GM23338 (cell line): ENCODE measurements at regions not wholly inside any gene's neighbourhood (a gene's known extent, or its start where the extent isn't known, plus 50 kb on each side); places are given as distances from the start of the nearest gene placed in this dataset.

Experiments used
- CREB1 ChIP-seq: fragments of 250-450 bp; sonication (Bioruptor Pico); IDR thresholded peaks from 2 replicates; pipeline ENCODE4 v1.5.0; 2020; ENCODE audit warnings: low read depth, mild to moderate bottlenecking, moderate library complexity
- CTCF ChIP-seq, 2 experiments: fragments of 200-600 bp in 1 of 2; sonication (generic) in 1 of 2; conservative IDR thresholded peaks; 2 replicates each; pipeline versions ENCODE4 v1.5.1 to v1.6.1; 2016 to 2017; ENCODE audit warnings: antibody characterized with exemption in 2 of 2, low read depth in 2 of 2, mild to moderate bottlenecking in 2 of 2, moderate library complexity in 1 of 2
- EZH2phosphoT487 ChIP-seq: fragments of 200-600 bp; sonication (generic); IDR thresholded peaks from one replicate; pipeline ENCODE4 v1.8.1; 2018; ENCODE audit warnings: antibody characterized with exemption; ENCODE audit not compliant: unreplicated experiment
- JUNB ChIP-seq: IDR thresholded peaks from one replicate; pipeline ENCODE4 v1.6.1; 2016; ENCODE audit warnings: antibody characterized with exemption; ENCODE audit not compliant: unreplicated experiment
- NANOG ChIP-seq: IDR thresholded peaks from 2 replicates; pipeline ENCODE4 v1.6.1; 2016; ENCODE audit warnings: antibody characterized with exemption, borderline replicate concordance
- POLR2AphosphoS5 ChIP-seq: IDR thresholded peaks from 2 replicates; pipeline ENCODE4 v1.6.1; 2016; ENCODE audit warnings: antibody characterized with exemption, low read depth
- REST ChIP-seq: IDR thresholded peaks from one replicate; pipeline ENCODE4 v1.6.1; 2018; ENCODE audit warnings: antibody characterized with exemption; ENCODE audit not compliant: unreplicated experiment
- STAT1 ChIP-seq: IDR thresholded peaks from one replicate; pipeline ENCODE4 v1.6.1; 2016; ENCODE audit warnings: antibody characterized with exemption; ENCODE audit not compliant: unreplicated experiment
- ZNF114 ChIP-seq: fragments of 250-450 bp; sonication (Bioruptor Pico); IDR thresholded peaks from 2 replicates; pipeline ENCODE4 v1.5.0; 2020; ENCODE audit warnings: mild to moderate bottlenecking, moderate library complexity
- ZNF331 ChIP-seq: fragments of 250-450 bp; sonication (Bioruptor Pico); IDR thresholded peaks from 2 replicates; pipeline ENCODE4 v1.5.0; 2020; ENCODE audit warnings: low read depth, mild to moderate bottlenecking, moderate library complexity

- peak; percentile 47 to 73 for TF ChIP-seq CTCF (conservative IDR thresholded peaks at IDR 0.05; ENCODE audit: low read depth in 2 of 2)
- TF ChIP-seq POLR2AphosphoS5 = no peak
- TF ChIP-seq CREB1 (CRISPR knock-in tag) = no peak
- no peak for TF ChIP-seq NANOG
- no peak for TF ChIP-seq REST
- no peak for TF ChIP-seq ZNF114 (CRISPR knock-in tag)
- TF ChIP-seq STAT1 = no peak
- no peak for TF ChIP-seq JUNB
- no peak for TF ChIP-seq EZH2phosphoT487
- no peak for TF ChIP-seq ZNF331 (CRISPR knock-in tag)
Observed at GRCh38 chr2:105521176-105521575, 122.3 kb upstream of the FHL2 start.
